ENCODE measurements at regions not wholly inside any gene's neighbourhood (a gene's known extent, or its start where the extent isn't known, plus 50 kb on each side); places are given as distances from the start of the nearest gene placed in this dataset.

DNA sequence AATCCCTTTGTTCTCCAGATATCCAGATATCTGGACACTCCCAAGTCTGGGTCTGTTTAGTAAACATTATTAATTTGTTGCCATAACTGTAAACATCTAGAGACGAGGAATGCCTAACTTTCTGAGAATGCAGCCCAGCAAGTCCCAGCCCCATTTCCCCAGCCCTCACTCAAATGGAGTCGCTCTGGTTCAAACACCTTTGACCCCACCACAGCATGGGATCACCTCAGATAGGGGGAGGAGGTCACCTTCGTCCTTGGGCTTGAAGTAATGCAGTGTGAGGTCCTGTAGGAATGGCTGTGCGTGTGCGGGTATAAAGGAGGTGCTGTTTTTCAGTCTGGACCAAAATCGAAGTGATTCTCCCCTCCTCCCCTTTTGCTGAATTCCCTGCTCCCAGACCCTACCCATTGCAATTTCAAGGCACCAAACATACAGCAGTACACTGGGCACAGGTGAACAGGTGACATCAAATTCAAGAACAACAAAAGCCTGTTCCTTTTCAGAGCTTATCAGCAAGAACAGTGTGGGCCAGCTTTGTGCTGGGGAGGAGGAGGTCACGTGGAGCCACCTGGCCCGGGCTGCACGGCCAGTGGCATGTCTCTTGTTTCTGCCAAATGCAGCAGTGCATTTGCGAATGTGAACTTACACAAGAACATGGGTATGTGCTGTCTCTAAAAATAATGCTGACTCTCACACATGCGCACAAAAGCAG lies 57.5 kb upstream of the TRPM1 start:
- intact Hi-C loops (cut with micrococcal nuclease; ENCODE audit: unreplicated experiment) = no loop called here

DNA sequence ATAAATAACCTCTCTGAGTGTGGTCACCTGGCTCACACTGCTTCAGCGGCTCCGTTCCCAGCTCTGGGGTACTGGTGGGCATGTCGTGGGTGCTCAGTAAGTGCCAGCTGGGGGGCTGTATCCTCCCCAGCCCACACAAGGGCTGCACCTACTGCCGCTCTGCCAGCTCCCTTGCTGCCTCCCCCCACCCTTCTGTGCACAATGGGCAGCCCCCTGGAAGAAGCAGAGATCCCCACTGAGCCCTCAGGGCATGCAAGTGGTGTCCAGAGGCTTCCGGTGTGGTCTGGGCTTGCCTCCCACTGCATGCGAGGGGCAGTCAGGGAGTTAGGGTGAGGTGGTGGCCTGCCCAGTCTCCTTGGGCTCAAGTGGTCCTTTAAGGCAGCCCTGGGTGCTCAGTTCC lies 58.3 kb upstream of the TRPM1 start:
- no peaks in the 10 kb centered on the region for H3K9me3 Mint-ChIP-seq (ENCODE audit: unreplicated experiment)
- H3K36me3 ChIP-seq (ENCODE audit: control insufficient read depth, insufficient read depth, low read length) = no peaks in the 10 kb centered on the region
- DNase-seq = no peak
- H3K9me3 ChIP-seq = no peaks in the 10 kb centered on the region
- no peaks in the 10 kb centered on the region for H3K27me3 Mint-ChIP-seq (ENCODE audit: insufficient read depth, unreplicated experiment)
- no peak overlapping the region for H3K27ac Mint-ChIP-seq (ENCODE audit: unreplicated experiment)
- H3K36me3 Mint-ChIP-seq (ENCODE audit: insufficient read depth, unreplicated experiment) = no peaks in the 10 kb centered on the region
- BruUV-seq (replicated peaks) = no TSS peak
- no peaks in the 10 kb centered on the region for H3K27me3 ChIP-seq (replicated peaks; ENCODE audit: control insufficient read depth, insufficient read depth, low read length)
- H3K4me1 Mint-ChIP-seq (ENCODE audit: low read depth, unreplicated experiment) = peaks cover 35% of the 10 kb centered on the region
- peaks cover 35% of the 10 kb centered on the region for H3K4me1 ChIP-seq
- POLR2A ChIA-PET = no interaction called here
- TF ChIP-seq, protein P1, sequence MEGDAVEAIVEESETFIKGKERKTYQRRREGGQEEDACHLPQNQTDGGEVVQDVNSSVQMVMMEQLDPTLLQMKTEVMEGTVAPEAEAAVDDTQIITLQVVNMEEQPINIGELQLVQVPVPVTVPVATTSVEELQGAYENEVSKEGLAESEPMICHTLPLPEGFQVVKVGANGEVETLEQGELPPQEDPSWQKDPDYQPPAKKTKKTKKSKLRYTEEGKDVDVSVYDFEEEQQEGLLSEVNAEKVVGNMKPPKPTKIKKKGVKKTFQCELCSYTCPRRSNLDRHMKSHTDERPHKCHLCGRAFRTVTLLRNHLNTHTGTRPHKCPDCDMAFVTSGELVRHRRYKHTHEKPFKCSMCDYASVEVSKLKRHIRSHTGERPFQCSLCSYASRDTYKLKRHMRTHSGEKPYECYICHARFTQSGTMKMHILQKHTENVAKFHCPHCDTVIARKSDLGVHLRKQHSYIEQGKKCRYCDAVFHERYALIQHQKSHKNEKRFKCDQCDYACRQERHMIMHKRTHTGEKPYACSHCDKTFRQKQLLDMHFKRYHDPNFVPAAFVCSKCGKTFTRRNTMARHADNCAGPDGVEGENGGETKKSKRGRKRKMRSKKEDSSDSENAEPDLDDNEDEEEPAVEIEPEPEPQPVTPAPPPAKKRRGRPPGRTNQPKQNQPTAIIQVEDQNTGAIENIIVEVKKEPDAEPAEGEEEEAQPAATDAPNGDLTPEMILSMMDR (IDR thresholded peaks at IDR 0.05; ENCODE audit: insufficient read depth in 1 of 2, low read depth in 1 of 2, low read length in 1 of 2, severe bottlenecking in 1 of 2, unreplicated experiment in 1 of 2) = no peak
- H3K4me3 Mint-ChIP-seq (ENCODE audit: unreplicated experiment) = no peak overlapping the region
- intact Hi-C loops (cut with micrococcal nuclease; ENCODE audit: unreplicated experiment) = no loop called here
- no peak overlapping the region for H3K4me3 ChIP-seq (ENCODE audit: low read depth, low read length)
- CTCF ChIA-PET = no interaction called here

More for the DNA sequence above, 57.5 kb upstream of the TRPM1 start:
- no peaks in the 10 kb centered on the region for H3K9me3 ChIP-seq
- Mint-ChIP-seq H3K27me3 (ENCODE audit: insufficient read depth, unreplicated experiment) (no peaks in the 10 kb centered on the region), H3K4me3 (ENCODE audit: unreplicated experiment) (peak overlapping the region; percentile 24), H3K36me3 (ENCODE audit: insufficient read depth, unreplicated experiment) (no peaks in the 10 kb centered on the region), H3K27ac (ENCODE audit: unreplicated experiment) (peak overlapping the region; percentile 71), H3K4me1 (ENCODE audit: low read depth, unreplicated experiment) (peaks cover 35% of the 10 kb centered on the region), H3K9me3 (ENCODE audit: unreplicated experiment) (no peaks in the 10 kb centered on the region)
- no peaks in the 10 kb centered on the region for H3K27me3 ChIP-seq (replicated peaks; ENCODE audit: control insufficient read depth, insufficient read depth, low read length)
- DNase-seq = peak; percentile 42 to 60
- ChIA-PET CTCF (no interaction called here), POLR2A (no interaction called here)
- H3K4me3 ChIP-seq (ENCODE audit: low read depth, low read length) = no peak overlapping the region
- H3K4me1 ChIP-seq = peaks cover 35% of the 10 kb centered on the region
- no peaks in the 10 kb centered on the region for H3K36me3 ChIP-seq (ENCODE audit: control insufficient read depth, insufficient read depth, low read length)
- TF ChIP-seq, protein P1 (IDR thresholded peaks at IDR 0.05; ENCODE audit: insufficient read depth in 1 of 2, low read depth in 1 of 2, low read length in 1 of 2, severe bottlenecking in 1 of 2, unreplicated experiment in 1 of 2) = no peak
- no TSS peak for BruUV-seq (replicated peaks)

DNA sequence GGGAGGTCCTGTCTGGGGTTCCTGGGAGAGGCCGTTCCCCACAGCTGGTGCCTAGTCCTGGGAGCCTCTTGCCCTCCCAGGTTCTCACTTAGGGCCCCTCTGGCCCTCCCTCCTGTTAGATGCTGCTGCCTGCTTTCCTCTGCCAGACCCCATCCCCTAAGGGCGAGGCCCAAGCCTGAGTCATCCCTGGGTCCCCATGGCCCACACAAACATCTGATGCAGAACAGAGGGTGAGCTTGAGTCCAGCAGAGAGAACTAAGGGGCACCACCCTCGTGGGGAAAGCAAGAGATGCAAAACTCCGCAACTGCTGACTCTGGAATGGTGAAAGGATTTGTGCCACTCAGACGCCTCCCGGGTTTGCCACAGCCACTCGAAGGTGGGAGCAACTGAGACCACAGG lies 58.8 kb upstream of the TRPM1 start:
- Mint-ChIP-seq H3K4me1 (ENCODE audit: low read depth, unreplicated experiment) (peaks cover 35% of the 10 kb centered on the region), H3K27ac (ENCODE audit: unreplicated experiment) (no peak overlapping the region), H3K9me3 (ENCODE audit: unreplicated experiment) (no peaks in the 10 kb centered on the region), H3K27me3 (ENCODE audit: insufficient read depth, unreplicated experiment) (no peaks in the 10 kb centered on the region), H3K4me3 (ENCODE audit: unreplicated experiment) (no peak overlapping the region), H3K36me3 (ENCODE audit: insufficient read depth, unreplicated experiment) (no peaks in the 10 kb centered on the region)
- TF ChIP-seq, protein P1 (IDR thresholded peaks at IDR 0.05; ENCODE audit: insufficient read depth in 1 of 2, low read depth in 1 of 2, low read length in 1 of 2, severe bottlenecking in 1 of 2, unreplicated experiment in 1 of 2) = no peak
- H3K36me3 ChIP-seq (ENCODE audit: control insufficient read depth, insufficient read depth, low read length) = no peaks in the 10 kb centered on the region
- no TSS peak for BruUV-seq (replicated peaks)
- no peaks in the 10 kb centered on the region for H3K9me3 ChIP-seq
- peaks cover 35% of the 10 kb centered on the region for H3K4me1 ChIP-seq
- ChIA-PET CTCF (no interaction called here), POLR2A (no interaction called here)
- no peaks in the 10 kb centered on the region for H3K27me3 ChIP-seq (replicated peaks; ENCODE audit: control insufficient read depth, insufficient read depth, low read length)
- H3K4me3 ChIP-seq (ENCODE audit: low read depth, low read length) = no peak overlapping the region
- no peak for DNase-seq
- intact Hi-C loops (cut with micrococcal nuclease; ENCODE audit: unreplicated experiment) = no loop called here

Data from Caco-2 (cell line).